HG02678 (cell line): ENCODE measurements at regions not wholly inside any gene's neighbourhood (a gene's known extent, or its start where the extent isn't known, plus 50 kb on each side); places are given as distances from the start of the nearest gene placed in this dataset.

Experiments
- ATAC-seq: cut with Tn5 transposase; IDR thresholded peaks from one replicate; pipeline ENCODE4 v1.9.1; 2021; ENCODE audit warnings: mild to moderate bottlenecking, moderate library complexity; ENCODE audit not compliant: unreplicated experiment

GRCh38 chr5:8234179-8234770 lies 365.3 kb downstream of the MTRR start:
- ATAC-seq, result no peak

DNA sequence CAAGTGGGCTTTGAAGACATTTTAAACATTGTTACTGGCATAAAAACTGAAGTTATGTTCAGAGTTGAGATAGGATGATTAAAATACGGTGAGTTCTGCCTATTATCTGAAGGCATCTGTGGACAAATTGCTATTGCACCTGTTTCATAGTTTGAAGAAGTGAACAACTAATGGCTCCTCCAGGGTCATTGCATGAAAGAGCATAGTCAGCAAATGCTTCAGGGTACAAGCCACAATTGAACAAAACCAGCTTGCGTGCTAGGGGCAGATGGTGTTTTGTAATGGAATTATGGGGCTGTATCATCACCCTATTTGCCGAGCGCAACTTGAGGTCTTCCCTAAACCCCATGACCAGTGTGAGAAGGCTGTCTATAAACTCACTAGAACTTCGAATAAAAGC lies 369.1 kb downstream of the MTRR start:
- ATAC-seq, result no peak

GRCh38 chr5:8239198-8239597 lies 370.2 kb downstream of the MTRR start:
- no peak for ATAC-seq

- ATAC-seq, result no peak
Observed at GRCh38 chr5:8239646-8240045, 370.7 kb downstream of the MTRR start.

DNA sequence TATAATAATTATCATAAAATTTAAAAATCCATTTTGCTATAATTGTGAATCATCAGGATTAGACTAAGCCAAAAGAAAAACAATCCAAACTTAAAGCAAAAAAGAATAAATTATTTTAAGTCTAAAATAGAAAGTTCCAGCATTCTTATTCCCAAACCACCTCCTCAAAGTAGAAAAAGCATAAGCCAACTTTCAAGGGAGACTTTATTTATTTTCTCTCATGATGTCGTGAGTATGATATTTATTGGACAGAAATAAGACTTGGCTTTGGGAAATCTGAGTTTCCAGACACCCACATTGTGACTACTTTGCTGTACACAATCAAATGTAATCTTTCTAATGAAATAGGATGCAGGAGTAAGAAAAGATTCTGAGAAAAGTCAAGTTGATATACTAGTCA lies 372.1 kb downstream of the MTRR start:
- ATAC-seq, result no peak

DNA sequence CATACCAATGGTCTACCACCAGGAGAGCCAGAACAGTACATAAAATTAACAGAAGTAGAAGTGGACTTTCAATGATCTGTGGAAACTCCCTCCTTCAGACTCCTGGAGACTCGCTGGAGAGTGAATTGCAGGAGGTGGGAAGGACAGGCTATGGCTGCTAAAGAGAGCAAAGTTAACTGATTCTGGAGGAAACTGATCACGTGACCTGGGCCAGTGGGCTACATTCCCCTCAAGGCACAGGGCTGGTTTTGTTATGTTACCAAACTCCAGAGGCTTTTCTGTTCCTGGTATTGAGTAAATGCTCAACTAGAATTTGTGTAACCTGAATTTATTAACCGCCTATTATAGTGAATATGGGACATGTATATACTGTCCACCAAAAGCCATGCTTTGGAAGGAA lies 372.6 kb downstream of the MTRR start:
- ATAC-seq, result no peak

- ATAC-seq, result no peak
Observed at GRCh38 chr5:8247049-8247899, 378.3 kb downstream of the MTRR start.

DNA sequence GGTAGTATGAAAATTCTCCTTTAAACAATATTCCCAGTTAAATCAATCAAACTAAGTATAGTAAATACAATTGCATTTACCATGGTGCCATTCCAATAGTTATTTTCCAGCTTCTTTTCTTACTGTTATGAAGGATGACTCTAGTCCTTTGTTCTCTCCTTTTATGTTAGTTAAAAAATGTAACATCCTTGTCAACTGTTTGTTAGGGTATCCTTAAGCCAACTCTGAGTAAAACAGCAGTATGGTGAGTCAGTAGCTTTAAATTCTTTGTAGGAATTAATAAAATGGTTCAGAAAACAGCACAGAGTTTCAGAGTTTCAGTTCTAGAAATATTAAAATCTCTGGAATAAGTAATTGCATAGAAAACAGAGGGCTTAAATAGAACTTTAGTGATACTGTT lies 384.4 kb downstream of the MTRR start:
- ATAC-seq, result no peak

- ATAC-seq, result no peak
Observed at GRCh38 chr5:8254674-8255073, 385.7 kb downstream of the MTRR start.

DNA sequence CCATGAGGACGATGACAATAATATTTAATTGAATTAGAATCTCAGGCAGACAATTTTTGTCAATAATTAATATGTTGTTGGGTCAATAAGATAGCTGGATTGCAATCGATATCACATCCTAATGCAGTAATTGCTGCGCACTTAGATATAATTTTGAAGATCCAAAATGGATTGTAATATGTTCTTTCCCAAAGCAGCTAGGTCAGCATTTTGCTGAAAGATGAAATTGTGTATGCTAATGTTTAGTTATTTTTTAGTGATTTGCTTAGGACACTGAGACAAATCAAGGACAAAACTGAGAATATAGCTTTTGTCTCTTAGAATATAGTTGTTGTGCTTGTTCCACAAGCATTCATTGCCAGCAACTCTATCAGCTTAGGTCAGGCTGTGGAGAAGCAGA lies 389.9 kb downstream of the MTRR start:
- no peak for ATAC-seq

- no peak for ATAC-seq
Observed at GRCh38 chr5:8270246-8270645, 401.3 kb downstream of the MTRR start.

- no peak for ATAC-seq
Observed at GRCh38 chr5:8280711-8281363, 411.9 kb downstream of the MTRR start.

DNA sequence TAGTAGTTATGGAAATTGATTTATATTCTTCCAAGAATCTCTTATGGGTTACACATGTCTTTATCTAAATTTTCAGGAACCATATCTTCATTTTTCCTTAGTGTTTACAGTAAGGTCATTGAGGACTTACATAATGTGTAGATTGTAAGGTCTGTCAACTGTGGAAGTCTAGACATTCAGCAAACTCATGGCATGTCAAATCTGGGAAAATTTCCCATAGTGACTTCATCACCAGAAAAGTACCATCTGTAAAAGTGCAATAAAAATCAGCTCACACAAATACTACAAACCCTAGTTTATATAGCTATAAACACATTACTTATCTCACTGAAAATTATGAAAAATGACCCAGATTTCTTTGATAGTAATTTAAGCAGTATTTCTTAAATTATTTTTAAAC lies 419.4 kb downstream of the MTRR start:
- ATAC-seq, result no peak

GRCh38 chr5:8288897-8289516 lies 420.1 kb downstream of the MTRR start:
- no peak for ATAC-seq

DNA sequence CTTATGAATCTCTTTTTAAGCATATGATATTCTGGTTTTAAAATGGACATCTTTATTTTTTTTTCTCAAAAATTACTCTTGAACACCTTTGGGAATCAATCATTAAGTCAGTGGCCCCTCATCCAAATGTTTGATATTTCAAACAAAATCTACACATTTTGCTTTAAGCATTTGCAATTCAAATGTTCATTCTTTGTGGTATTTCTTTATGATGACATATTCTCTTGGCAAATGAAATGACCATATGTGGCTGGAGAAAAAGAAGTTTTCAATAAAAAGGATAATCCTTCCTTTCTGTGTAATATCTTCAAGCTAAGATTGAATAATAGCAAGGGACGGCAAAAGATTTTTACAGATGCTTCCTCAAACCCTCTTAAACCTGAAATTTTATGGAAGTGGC lies 420.8 kb downstream of the MTRR start:
- ATAC-seq, result no peak

- ATAC-seq, result no peak
Observed at GRCh38 chr5:8290721-8291120, 421.8 kb downstream of the MTRR start.

- ATAC-seq, result no peak
Observed at GRCh38 chr5:8291641-8292040, 422.7 kb downstream of the MTRR start.

DNA sequence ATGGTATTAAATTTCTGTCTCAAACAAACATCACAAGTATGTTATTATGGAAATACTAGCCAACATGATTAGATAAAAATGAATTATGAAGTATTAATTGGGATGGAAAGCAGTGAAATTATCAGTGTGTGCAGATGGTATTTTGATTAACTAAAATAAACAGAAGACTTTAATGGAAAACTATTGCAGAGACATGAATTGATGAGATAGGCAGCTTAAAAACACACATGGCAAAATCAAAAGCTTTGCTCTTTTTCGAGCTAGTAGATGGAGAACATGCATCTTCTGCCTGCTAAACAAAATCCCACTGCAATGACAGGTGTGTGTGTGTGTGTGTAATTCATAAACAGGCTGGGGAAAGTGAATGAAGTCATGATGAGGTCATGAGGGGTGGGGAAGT lies 426.2 kb downstream of the MTRR start:
- no peak for ATAC-seq

GRCh38 chr5:8299716-8300115 lies 430.8 kb downstream of the MTRR start:
- ATAC-seq, result no peak

GRCh38 chr5:8304341-8304740 lies 435.4 kb downstream of the MTRR start:
- no peak for ATAC-seq

DNA sequence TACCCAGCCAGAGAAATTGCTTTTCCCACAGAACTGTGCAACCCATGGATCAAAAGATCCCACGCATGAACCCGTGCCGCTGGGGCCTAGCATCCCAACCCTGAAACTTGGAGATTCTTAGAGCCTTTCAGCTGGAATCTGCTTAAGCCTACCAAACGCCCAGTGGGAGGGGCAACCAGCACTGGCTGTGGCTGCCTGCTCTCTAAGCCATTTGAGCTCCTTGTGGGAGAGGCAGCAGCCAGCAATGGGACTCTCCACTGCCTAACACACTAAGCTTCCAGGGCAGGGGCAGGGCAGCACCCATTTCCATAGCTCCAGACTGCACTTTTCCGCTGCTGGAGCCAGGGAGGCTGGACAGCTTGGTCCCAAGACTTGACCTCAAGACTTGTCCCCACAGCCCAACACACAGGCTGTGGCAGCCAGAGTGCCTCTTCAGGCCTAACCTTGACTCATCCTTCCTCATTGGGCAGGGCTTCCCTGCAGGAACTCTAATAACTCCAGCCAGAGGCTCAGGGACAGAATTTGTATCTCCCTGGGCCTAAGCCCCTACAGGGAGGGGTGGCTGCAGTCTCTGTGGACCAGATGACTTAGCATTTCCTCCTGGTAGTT lies 437.4 kb downstream of the MTRR start:
- ATAC-seq, result no peak
